ENCODE measurements at regions not wholly inside any gene's neighbourhood (a gene's known extent, or its start where the extent isn't known, plus 50 kb on each side); places are given as distances from the start of the nearest gene placed in this dataset.

GRCh38 chr5:168046163-168046562 lies 245.3 kb upstream of the WWC1 start:
- no peak for TF ChIP-seq EZH2phosphoT487 (IDR thresholded peaks at IDR 0.05; ENCODE audit: insufficient read depth, low read depth)
- TF ChIP-seq EZH2 (IDR thresholded peaks at IDR 0.05; ENCODE audit: insufficient read depth, poor library complexity, severe bottlenecking), result no peak
- H3K4me3 ChIP-seq, result no peak overlapping the region
- H3K4me1 ChIP-seq (ENCODE audit: insufficient read depth), result no peaks in the 10 kb centered on the region
- DNase-seq, result no peak
- 64 to 67% methylated on average over 4 of the region's 4 CpGs for WGBS, 2 experiments (ENCODE audit: low coverage in 1 of 2, low lambda C conversion rate in 2 of 2, missing lambda C conversion rate in 2 of 2)
- in situ Hi-C loops (cut with MboI), result no loop called here
- H3F3A ChIP-seq (ENCODE audit: insufficient read depth), result no peaks in the 10 kb centered on the region
- no peaks in the 10 kb centered on the region for H3K9me2 ChIP-seq (ENCODE audit: insufficient read depth)
- no peaks in the 10 kb centered on the region for H3K27me3 ChIP-seq (replicated peaks; ENCODE audit: insufficient read depth)
- peaks cover 16% of the 10 kb centered on the region; the same call in 1 of the 2 replicates for H3K36me3 ChIP-seq (ENCODE audit: low read depth)
- no peak overlapping the region for H2AFZ ChIP-seq
- H3K79me2 ChIP-seq (ENCODE audit: insufficient read depth), result peaks cover 13% of the 10 kb centered on the region; the same call in 1 of the 2 replicates
- no peaks in the 10 kb centered on the region for H3K9me3 ChIP-seq (ENCODE audit: low read depth)
- no peak overlapping the region for H3K27ac ChIP-seq
- H3K9ac ChIP-seq, result no peak overlapping the region
- H4K20me1 ChIP-seq (ENCODE audit: insufficient read depth), result no peaks in the 10 kb centered on the region
- H3K4me2 ChIP-seq (ENCODE audit: unreplicated experiment), result no peak overlapping the region

GRCh38 chr5:168047043-168047668 lies 244.3 kb upstream of the WWC1 start:
- Histone ChIP-seq H3K27ac (no peak overlapping the region), H4K20me1 (ENCODE audit: insufficient read depth) (no peaks in the 10 kb centered on the region), H3K4me3 (no peak overlapping the region), H3K36me3 (ENCODE audit: low read depth) (peaks cover 20% of the 10 kb centered on the region; the same call in 1 of the 2 replicates), H3K79me2 (ENCODE audit: insufficient read depth) (peaks cover 13% of the 10 kb centered on the region; the same call in 1 of the 2 replicates), H3F3A (ENCODE audit: insufficient read depth) (no peaks in the 10 kb centered on the region), H2AFZ (no peak overlapping the region), H3K9me3 (ENCODE audit: low read depth) (no peaks in the 10 kb centered on the region), H3K4me2 (ENCODE audit: unreplicated experiment) (no peak overlapping the region), H3K9ac (no peak overlapping the region), H3K27me3 (replicated peaks; ENCODE audit: insufficient read depth) (no peaks in the 10 kb centered on the region), H3K4me1 (ENCODE audit: insufficient read depth) (no peaks in the 10 kb centered on the region), H3K9me2 (ENCODE audit: insufficient read depth) (no peaks in the 10 kb centered on the region)
- DNase-seq, result peak; percentile 25
- TF ChIP-seq EZH2phosphoT487 (IDR thresholded peaks at IDR 0.05; ENCODE audit: insufficient read depth, low read depth) (no peak), EZH2 (IDR thresholded peaks at IDR 0.05; ENCODE audit: insufficient read depth, poor library complexity, severe bottlenecking) (no peak)
- in situ Hi-C loops (cut with MboI), result no loop called here
- 76 to 77% methylated on average over 11 of the region's 11 CpGs for WGBS, 2 experiments (ENCODE audit: low coverage in 1 of 2, low lambda C conversion rate in 2 of 2, missing lambda C conversion rate in 2 of 2)

- Histone ChIP-seq H3K9me3 (ENCODE audit: low read depth) (no peaks in the 10 kb centered on the region), H3K79me2 (ENCODE audit: insufficient read depth) (peaks cover 11% of the 10 kb centered on the region; the same call in 1 of the 2 replicates), H2AFZ (no peak overlapping the region), H3K36me3 (ENCODE audit: low read depth) (peaks cover 20% of the 10 kb centered on the region; the same call in 1 of the 2 replicates), H3K4me3 (no peak overlapping the region), H4K20me1 (ENCODE audit: insufficient read depth) (no peaks in the 10 kb centered on the region), H3K27me3 (replicated peaks; ENCODE audit: insufficient read depth) (no peaks in the 10 kb centered on the region), H3K27ac (no peak overlapping the region), H3K4me1 (ENCODE audit: insufficient read depth) (no peaks in the 10 kb centered on the region), H3K9ac (no peak overlapping the region), H3F3A (ENCODE audit: insufficient read depth) (no peaks in the 10 kb centered on the region), H3K4me2 (ENCODE audit: unreplicated experiment) (no peak overlapping the region), H3K9me2 (ENCODE audit: insufficient read depth) (no peaks in the 10 kb centered on the region)
- in situ Hi-C loops (cut with MboI), result no loop called here
- 83 to 85% methylated on average over 1 of the region's 1 CpG for WGBS, 2 experiments (ENCODE audit: low coverage in 1 of 2, low lambda C conversion rate in 2 of 2, missing lambda C conversion rate in 2 of 2)
- no peak for TF ChIP-seq EZH2 (IDR thresholded peaks at IDR 0.05; ENCODE audit: insufficient read depth, poor library complexity, severe bottlenecking)
- peak; percentile 17 for DNase-seq
Measured at GRCh38 chr5:168047669-168048111, 243.8 kb upstream of the WWC1 start.

GRCh38 chr5:168048486-168048885 lies 243.0 kb upstream of the WWC1 start:
- Histone ChIP-seq H3K4me2 (ENCODE audit: unreplicated experiment) (no peak overlapping the region), H3K27me3 (replicated peaks; ENCODE audit: insufficient read depth) (no peaks in the 10 kb centered on the region), H3F3A (ENCODE audit: insufficient read depth) (no peaks in the 10 kb centered on the region), H3K4me3 (no peak overlapping the region), H4K20me1 (ENCODE audit: insufficient read depth) (no peaks in the 10 kb centered on the region), H3K27ac (no peak overlapping the region), H3K9me2 (ENCODE audit: insufficient read depth) (no peaks in the 10 kb centered on the region), H3K36me3 (ENCODE audit: low read depth) (peaks cover 20% of the 10 kb centered on the region; the same call in 1 of the 2 replicates), H3K79me2 (ENCODE audit: insufficient read depth) (peaks cover 5% of the 10 kb centered on the region; the same call in 1 of the 2 replicates), H3K9ac (no peak overlapping the region), H3K9me3 (ENCODE audit: low read depth) (no peaks in the 10 kb centered on the region), H2AFZ (no peak overlapping the region), H3K4me1 (ENCODE audit: insufficient read depth) (no peaks in the 10 kb centered on the region)
- in situ Hi-C loops (cut with MboI), result no loop called here
- 82 to 85% methylated on average over 1 of the region's 1 CpG for WGBS, 2 experiments (ENCODE audit: low coverage in 1 of 2, low lambda C conversion rate in 2 of 2, missing lambda C conversion rate in 2 of 2)
- peak; percentile 35 for DNase-seq
- TF ChIP-seq EZH2 (IDR thresholded peaks at IDR 0.05; ENCODE audit: insufficient read depth, poor library complexity, severe bottlenecking) (no peak), EZH2phosphoT487 (IDR thresholded peaks at IDR 0.05; ENCODE audit: insufficient read depth, low read depth) (no peak)
